T-cell (primary cell): ENCODE measurements at regions not wholly inside any gene's neighbourhood (a gene's known extent, or its start where the extent isn't known, plus 50 kb on each side); places are given as distances from the start of the nearest gene placed in this dataset.
"Not testable (repeated sequence)": the region's sequence is repeated elsewhere in the genome, so short reads cannot be mapped to it uniquely, and the experiment has no call there.

Source experiments
- ATAC-seq, 4 experiments: fragments of 200-7000 bp in 3 of 4; fragments of 150-1000 bp in 1 of 4; cut with Tn5 transposase; replicated peaks in 1 of 4; 1 replicate in 3 of 4; 2 replicates in 1 of 4; pipeline ENCODE4 v1.10.0; 2021; ENCODE audit warnings: moderate library complexity in 3 of 4, mild to moderate bottlenecking in 2 of 4, moderate number of reproducible peaks in 1 of 4
- CTCF ChIA-PET, 2 donors: fragments of 300-600 bp; sonication (Branson Sonifier 250); formaldehyde crosslinking; loops; one replicate each; lab custom pipeline; 2022; ENCODE audit warnings: antibody characterized with exemption in 2 of 2; lab: Charles Lee
- POLR2A ChIA-PET, 2 donors: fragments of 300-600 bp; sonication (Branson Sonifier 250); formaldehyde crosslinking; loops; one replicate each; lab custom pipeline; 2022; ENCODE audit warnings: antibody characterized with exemption in 2 of 2; lab: Charles Lee
- DNase-seq, 35 experiments: peaks; one replicate each; pipeline versions ENCODE4 v3.0.0 to v3.0.0-alpha.2; 2013 to 2023
- H3K27ac ChIP-seq: one replicate; pipeline ENCODE4 v1.5.1; 2013; ENCODE audit warnings: low read length
- H3K27me3 ChIP-seq, 2 experiments: replicated peaks in 1 of 2; 1 replicate in 1 of 2; 2 replicates in 1 of 2; pipeline versions ENCODE4 v1.6.1 to v1.7.0; 2013; ENCODE audit warnings: low read length in 1 of 2, mixed read lengths in 1 of 2; ENCODE audit not compliant: control insufficient read depth in 2 of 2, insufficient read depth in 2 of 2; ENCODE audit errors: extremely low read depth in 1 of 2
- H3K36me3 ChIP-seq, 2 donors: 1 replicate in 1 of 2; 2 replicates in 1 of 2; pipeline versions ENCODE4 v1.6.1 to v1.7.0; 2013; ENCODE audit warnings: low read length in 1 of 2; ENCODE audit not compliant: control insufficient read depth in 2 of 2, insufficient read depth in 1 of 2; ENCODE audit errors: extremely low read depth in 1 of 2
- H3K4me1 ChIP-seq, 2 experiments: 1 replicate in 1 of 2; 2 replicates in 1 of 2; pipeline versions ENCODE4 v1.6.1 to v1.7.0; 2013; ENCODE audit warnings: low read length in 2 of 2, mixed read lengths in 1 of 2; ENCODE audit not compliant: insufficient read depth in 2 of 2, control insufficient read depth in 1 of 2; ENCODE audit errors: extremely low read depth in 1 of 2
- H3K4me3 ChIP-seq, 2 donors: 1 replicate in 1 of 2; 2 replicates in 1 of 2; pipeline versions ENCODE4 v1.5.1 to v1.7.0; 2013; ENCODE audit warnings: mild to moderate bottlenecking in 2 of 2, low read length in 1 of 2, moderate library complexity in 1 of 2; ENCODE audit not compliant: control insufficient read depth in 1 of 2; ENCODE audit errors: extremely low read depth in 1 of 2
- H3K9me3 ChIP-seq: 2 replicates; pipeline ENCODE4 v1.7.0; 2013
- H3K27ac Mint-ChIP-seq, 2 donors: one replicate each; pipeline ENCODE4 v1.8.0; 2020 to 2021; ENCODE audit warnings: mild to moderate bottlenecking in 2 of 2, mixed read lengths in 2 of 2
- H3K27me3 Mint-ChIP-seq, 2 donors: one replicate each; pipeline ENCODE4 v1.8.0; 2021 to 2022; ENCODE audit warnings: mixed read lengths in 2 of 2
- H3K36me3 Mint-ChIP-seq: one replicate; pipeline ENCODE4 v1.8.0; 2021; ENCODE audit warnings: mixed read lengths
- H3K4me1 Mint-ChIP-seq, 3 donors: one replicate each; pipeline ENCODE4 v1.8.0; 2020 to 2022; ENCODE audit warnings: mixed read lengths in 3 of 3, mild to moderate bottlenecking in 1 of 3
- H3K4me3 Mint-ChIP-seq, 3 donors: one replicate each; pipeline ENCODE4 v1.8.0; 2020 to 2022; ENCODE audit warnings: mild to moderate bottlenecking in 3 of 3, mixed read lengths in 3 of 3, moderate library complexity in 3 of 3
- H3K9me3 Mint-ChIP-seq, 3 donors: one replicate each; pipeline ENCODE4 v1.8.0; 2020 to 2022; ENCODE audit warnings: mixed read lengths in 3 of 3
- WGBS: methylation state at CpG from one replicate; pipeline ENCODE4 v1.1.5; 2013; ENCODE audit warnings: missing lambda C conversion rate; ENCODE audit not compliant: insufficient coverage; 5-methylcytosine and 5-hydroxymethylcytosine counted together

GRCh38 chr6:169118346-169118830 lies 135.3 kb downstream of the THBS2 start:
- CTCF ChIA-PET = no interaction called here
- WGBS = 100% methylated on average over 1 of the region's 7 CpGs

GRCh38 chr6:169117663-169118062 lies 136.0 kb downstream of the THBS2 start:
- ATAC-seq = no peak
- no peaks in the 10 kb centered on the region for H3K9me3 ChIP-seq
- H3K27me3 Mint-ChIP-seq = peaks cover 2 to 8% of the 10 kb centered on the region in 2 donors
- no peaks in the 10 kb centered on the region for H3K4me1 ChIP-seq
- H3K27ac ChIP-seq = no peak overlapping the region
- ChIA-PET POLR2A (no interaction called here), CTCF (no interaction called here)
- no peak overlapping the region for H3K27ac Mint-ChIP-seq
- H3K27me3 ChIP-seq = peaks cover 0 to 5% of the 10 kb centered on the region in 2 experiments
- no peaks in the 10 kb centered on the region for H3K4me1 Mint-ChIP-seq
- H3K36me3 ChIP-seq = no peaks in the 10 kb centered on the region
- H3K9me3 Mint-ChIP-seq = no peaks in the 10 kb centered on the region
- WGBS = 76% methylated on average over 6 of the region's 7 CpGs
- H3K36me3 Mint-ChIP-seq = no peaks in the 10 kb centered on the region
- no peak for DNase-seq
- no peak overlapping the region for H3K4me3 Mint-ChIP-seq
- H3K4me3 ChIP-seq = no peak overlapping the region

More at GRCh38 chr6:169118346-169118830, 135.3 kb downstream of the THBS2 start:
- no peak overlapping the region for H3K27ac ChIP-seq
- no peak overlapping the region for H3K27ac Mint-ChIP-seq
- H3K9me3 ChIP-seq = no peaks in the 10 kb centered on the region
- POLR2A ChIA-PET = no interaction called here
- H3K4me3 Mint-ChIP-seq = no peak overlapping the region
- no peaks in the 10 kb centered on the region for H3K36me3 Mint-ChIP-seq
- H3K4me3 ChIP-seq = no peak overlapping the region
- peaks cover 0 to 5% of the 10 kb centered on the region in 2 experiments for H3K27me3 ChIP-seq
- H3K27me3 Mint-ChIP-seq = peaks cover 2 to 8% of the 10 kb centered on the region in 2 donors
- no peaks in the 10 kb centered on the region for H3K4me1 ChIP-seq
- no peaks in the 10 kb centered on the region for H3K4me1 Mint-ChIP-seq
- DNase-seq = no peak
- H3K36me3 ChIP-seq = no peaks in the 10 kb centered on the region
- no peak for ATAC-seq
- no peaks in the 10 kb centered on the region for H3K9me3 Mint-ChIP-seq

GRCh38 chr6:169115632-169116031 lies 138.0 kb downstream of the THBS2 start:
- POLR2A ChIA-PET = interaction anchor here in 1 of 2 donors (0.6 kb wide), 1 partner anchor 630 kb away, joined by 3 read pairs; no protein-coding TSS in a partner anchor
- no peaks in the 10 kb centered on the region for H3K4me1 ChIP-seq
- no peak overlapping the region for H3K4me3 Mint-ChIP-seq
- H3K4me1 Mint-ChIP-seq = no peaks in the 10 kb centered on the region
- no peaks in the 10 kb centered on the region for H3K9me3 ChIP-seq
- CTCF ChIA-PET = no interaction called here
- H3K27me3 Mint-ChIP-seq = peaks cover 0 to 5% of the 10 kb centered on the region in 2 donors
- no peak overlapping the region for H3K4me3 ChIP-seq
- no peak for ATAC-seq
- H3K36me3 ChIP-seq = no peaks in the 10 kb centered on the region
- WGBS = 90% methylated on average over 2 of the region's 3 CpGs
- DNase-seq = no peak
- H3K27ac Mint-ChIP-seq = no peak overlapping the region
- H3K36me3 Mint-ChIP-seq = no peaks in the 10 kb centered on the region
- no peaks in the 10 kb centered on the region for H3K9me3 Mint-ChIP-seq
- H3K27ac ChIP-seq = no peak overlapping the region
- H3K27me3 ChIP-seq = peaks cover 0 to 5% of the 10 kb centered on the region in 2 experiments

GRCh38 chr6:169114632-169115031 lies 139.0 kb downstream of the THBS2 start:
- 100% methylated on average over 2 of the region's 8 CpGs for WGBS
- H3K36me3 Mint-ChIP-seq = not testable (repeated sequence)

GRCh38 chr6:169112483-169113320 lies 140.9 kb downstream of the THBS2 start:
- no peak for ATAC-seq
- no peak overlapping the region for H3K4me3 Mint-ChIP-seq
- H3K27me3 Mint-ChIP-seq = peaks cover 0 to 9% of the 10 kb centered on the region in 2 donors
- WGBS = 50% methylated on average over 4 of the region's 10 CpGs
- Histone ChIP-seq H3K9me3 (no peaks in the 10 kb centered on the region), H3K36me3 (no peaks in the 10 kb centered on the region), H3K4me1 (no peaks in the 10 kb centered on the region), H3K27me3 (peaks cover 0 to 2% of the 10 kb centered on the region in 2 experiments), H3K27ac (no peak overlapping the region), H3K4me3 (no peak overlapping the region)
- ChIA-PET CTCF (no interaction called here), POLR2A (no interaction called here)
- H3K27ac Mint-ChIP-seq = no peak overlapping the region
- no peaks in the 10 kb centered on the region for H3K4me1 Mint-ChIP-seq
- peaks cover 3 to 5% (median 4%) of the 10 kb centered on the region in 3 donors for H3K9me3 Mint-ChIP-seq
- no peak for DNase-seq
- no peaks in the 10 kb centered on the region for H3K36me3 Mint-ChIP-seq

More at GRCh38 chr6:169114632-169115031, 139.0 kb downstream of the THBS2 start:
- H3K9me3 Mint-ChIP-seq, H3K4me1 ChIP-seq, CTCF ChIA-PET, H3K27me3 ChIP-seq, H3K9me3 ChIP-seq, H3K36me3 ChIP-seq, H3K4me1 Mint-ChIP-seq, ATAC-seq, H3K27ac ChIP-seq, POLR2A ChIA-PET, H3K4me3 ChIP-seq, DNase-seq, H3K27ac Mint-ChIP-seq, H3K4me3 Mint-ChIP-seq: not testable (repeated sequence)
- peaks cover 0 to 11% of the 10 kb centered on the region in 2 donors for H3K27me3 Mint-ChIP-seq

GRCh38 chr6:169111203-169111602 lies 142.4 kb downstream of the THBS2 start:
- H3K36me3 ChIP-seq = no peaks in the 10 kb centered on the region
- no peaks in the 10 kb centered on the region for H3K27me3 ChIP-seq
- Mint-ChIP-seq H3K27me3 (peaks cover 0 to 9% of the 10 kb centered on the region in 2 donors), H3K9me3 (peaks cover 3 to 9% (median 5%) of the 10 kb centered on the region in 3 donors), H3K4me3 (no peak overlapping the region), H3K4me1 (no peaks in the 10 kb centered on the region), H3K36me3 (no peaks in the 10 kb centered on the region), H3K27ac (no peak overlapping the region)
- no peaks in the 10 kb centered on the region for H3K9me3 ChIP-seq
- H3K4me1 ChIP-seq = no peaks in the 10 kb centered on the region
- no peak overlapping the region for H3K27ac ChIP-seq
- ChIA-PET POLR2A (no interaction called here), CTCF (interaction anchor here in 1 of 2 donors (0.5 kb wide), 1 partner anchor 40 kb away, joined by 3 read pairs; no protein-coding TSS in a partner anchor)
- no peak overlapping the region for H3K4me3 ChIP-seq
- no peak for ATAC-seq
- WGBS = 83% methylated on average over 5 of the region's 5 CpGs
- DNase-seq = no peak
